ENCODE measurements at regions not wholly inside any gene's neighbourhood (a gene's known extent, or its start where the extent isn't known, plus 50 kb on each side); places are given as distances from the start of the nearest gene placed in this dataset.

DNA sequence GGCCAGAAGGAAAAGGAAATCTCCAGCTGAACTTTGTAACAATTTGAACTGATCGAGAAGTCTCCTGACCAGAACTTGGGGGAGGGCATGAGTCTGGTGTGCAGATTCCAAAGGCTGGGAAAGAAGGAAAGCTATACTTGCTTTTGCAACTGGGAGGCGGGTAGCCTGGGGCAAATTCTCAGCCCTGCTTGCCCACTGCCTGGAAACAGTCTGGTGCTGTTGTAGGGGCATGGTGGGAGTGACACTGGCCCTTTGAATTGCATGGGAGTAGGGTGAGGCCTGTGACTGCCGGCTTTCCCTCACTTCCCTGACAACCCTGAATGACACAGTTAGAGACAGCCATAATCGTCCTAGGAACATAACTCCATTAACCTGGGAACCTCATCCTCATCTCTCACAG is 114.0 kb upstream of the POU1F1 start:
- 0% methylated on average over 3 of the region's 4 CpGs for whole genome bisulfite sequencing (ENCODE audit: insufficient coverage, low coverage, missing lambda C conversion rate)
- TF ChIP-seq HIVEP1 (CRISPR knock-in tag; IDR thresholded peaks at IDR 0.05) (no peak), ZNF740 (CRISPR knock-in tag; IDR thresholded peaks at IDR 0.05) (no peak), ZNF740 (tag; IDR thresholded peaks at IDR 0.05) (no peak), RBFOX2 (IDR thresholded peaks at IDR 0.05; ENCODE audit: low read depth, low read length) (no peak), SUPT5H (IDR thresholded peaks at IDR 0.05) (no peak), MAFG (tag; conservative IDR thresholded peaks at IDR 0.05) (no peak), SMARCA4 (IDR thresholded peaks at IDR 0.05) (no peak), POLR2A (conservative IDR thresholded peaks at IDR 0.05) (no peak)
- TF ChIP-seq, protein P1, sequence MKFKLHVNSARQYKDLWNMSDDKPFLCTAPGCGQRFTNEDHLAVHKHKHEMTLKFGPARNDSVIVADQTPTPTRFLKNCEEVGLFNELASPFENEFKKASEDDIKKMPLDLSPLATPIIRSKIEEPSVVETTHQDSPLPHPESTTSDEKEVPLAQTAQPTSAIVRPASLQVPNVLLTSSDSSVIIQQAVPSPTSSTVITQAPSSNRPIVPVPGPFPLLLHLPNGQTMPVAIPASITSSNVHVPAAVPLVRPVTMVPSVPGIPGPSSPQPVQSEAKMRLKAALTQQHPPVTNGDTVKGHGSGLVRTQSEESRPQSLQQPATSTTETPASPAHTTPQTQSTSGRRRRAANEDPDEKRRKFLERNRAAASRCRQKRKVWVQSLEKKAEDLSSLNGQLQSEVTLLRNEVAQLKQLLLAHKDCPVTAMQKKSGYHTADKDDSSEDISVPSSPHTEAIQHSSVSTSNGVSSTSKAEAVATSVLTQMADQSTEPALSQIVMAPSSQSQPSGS (CRISPR knock-in tag; IDR thresholded peaks at IDR 0.05) = no peak
- Histone ChIP-seq H4K20me1 (replicated peaks; ENCODE audit: control insufficient read depth, insufficient read depth, low read length) (no peaks in the 10 kb centered on the region), H3K27me3 (ENCODE audit: control insufficient read depth in 2 of 2, insufficient read depth in 2 of 2, low read length in 2 of 2) (no peaks in the 10 kb centered on the region), H3K4me3 (no peak overlapping the region), H3K27ac (ENCODE audit: extremely low read depth, low read depth, low read length) (no peak overlapping the region), H3K4me2 (ENCODE audit: insufficient read depth, low read length) (no peak overlapping the region), H3K9me3 (replicated peaks; ENCODE audit: control insufficient read depth, insufficient read depth, low read depth, low read length) (no peaks in the 10 kb centered on the region), H3K4me1 (replicated peaks in 1 of 2; ENCODE audit: control insufficient read depth in 2 of 2, insufficient read depth in 2 of 2, low read length in 2 of 2) (no peaks in the 10 kb centered on the region), H3K9me1 (ENCODE audit: control insufficient read depth, insufficient read depth, low read length) (no peaks in the 10 kb centered on the region), H2AFZ (ENCODE audit: low read depth, low read length) (no peak overlapping the region), H3K79me2 (ENCODE audit: control insufficient read depth, insufficient read depth, low read length) (no peaks in the 10 kb centered on the region), H3K9ac (ENCODE audit: insufficient read depth in 1 of 2, low read depth in 2 of 2, low read length in 2 of 2) (no peak overlapping the region), H3K36me3 (ENCODE audit: control insufficient read depth, insufficient read depth, low read length) (no peaks in the 10 kb centered on the region)
- intact Hi-C loops (cut with micrococcal nuclease) (no loop called here), in situ Hi-C loops (cut with MboI) (no loop called here)
- no peak for ATAC-seq
- FAIRE-seq = no peak
- no peak for DNase-seq (ENCODE audit: extremely low read depth in 1 of 4, low spot score in 3 of 4)
- CTCF ChIA-PET (ENCODE audit: low intra/inter-chr PET ratio) = no interaction called here
- POLR2A ChIA-PET = no interaction called here
- no TSS peak for BruUV-seq (replicated peaks)
